Body of pancreas (tissue), 4 donors: ENCODE measurements at regions not wholly inside any gene's neighbourhood (a gene's known extent, or its start where the extent isn't known, plus 50 kb on each side); places are given as distances from the start of the nearest gene placed in this dataset.

Experiments used
- POLR2A ChIP-seq, 3 donors: fragments of 450-650 bp; IDR thresholded peaks; one replicate each; pipeline ENCODE4 v1.6.1; 2016; ENCODE audit warnings: antibody characterized with exemption in 3 of 3, mild to moderate bottlenecking in 2 of 3
- TF ChIP-seq, protein P1 (sequence below), 7 experiments: fragments of 450-650 bp in 4 of 7; fragments of 200-600 bp in 3 of 7; sonication (generic) in 3 of 7; IDR thresholded peaks; one replicate each; pipeline ENCODE4 v1.5.1; 2016 to 2019; ENCODE audit warnings: antibody characterized with exemption in 7 of 7

DNA sequence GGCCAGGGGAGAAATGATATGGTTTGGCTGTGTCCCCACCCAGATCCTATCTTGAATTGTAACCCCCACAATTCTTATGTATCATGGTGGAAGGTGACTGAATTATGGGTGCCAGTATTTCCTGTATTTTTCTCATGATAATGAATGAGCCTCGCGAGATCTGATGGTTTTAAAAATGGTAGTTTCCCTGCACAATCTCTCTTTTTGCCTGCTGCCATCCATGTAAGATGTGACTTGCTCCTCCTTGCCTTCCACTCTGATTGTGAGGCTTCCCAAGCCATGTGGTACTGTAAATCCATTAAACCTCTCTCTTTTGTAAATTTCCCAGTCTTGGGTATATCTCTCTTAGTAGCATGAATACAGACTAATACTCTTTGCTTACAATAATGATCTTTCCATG is 1453.9 kb upstream of the B3GALT2 start:
- TF ChIP-seq, protein P1, sequence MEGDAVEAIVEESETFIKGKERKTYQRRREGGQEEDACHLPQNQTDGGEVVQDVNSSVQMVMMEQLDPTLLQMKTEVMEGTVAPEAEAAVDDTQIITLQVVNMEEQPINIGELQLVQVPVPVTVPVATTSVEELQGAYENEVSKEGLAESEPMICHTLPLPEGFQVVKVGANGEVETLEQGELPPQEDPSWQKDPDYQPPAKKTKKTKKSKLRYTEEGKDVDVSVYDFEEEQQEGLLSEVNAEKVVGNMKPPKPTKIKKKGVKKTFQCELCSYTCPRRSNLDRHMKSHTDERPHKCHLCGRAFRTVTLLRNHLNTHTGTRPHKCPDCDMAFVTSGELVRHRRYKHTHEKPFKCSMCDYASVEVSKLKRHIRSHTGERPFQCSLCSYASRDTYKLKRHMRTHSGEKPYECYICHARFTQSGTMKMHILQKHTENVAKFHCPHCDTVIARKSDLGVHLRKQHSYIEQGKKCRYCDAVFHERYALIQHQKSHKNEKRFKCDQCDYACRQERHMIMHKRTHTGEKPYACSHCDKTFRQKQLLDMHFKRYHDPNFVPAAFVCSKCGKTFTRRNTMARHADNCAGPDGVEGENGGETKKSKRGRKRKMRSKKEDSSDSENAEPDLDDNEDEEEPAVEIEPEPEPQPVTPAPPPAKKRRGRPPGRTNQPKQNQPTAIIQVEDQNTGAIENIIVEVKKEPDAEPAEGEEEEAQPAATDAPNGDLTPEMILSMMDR (IDR thresholded peaks at IDR 0.05): no peak
- no peak for TF ChIP-seq POLR2A (IDR thresholded peaks at IDR 0.05)
